HUES64 (cell line): ENCODE measurements at regions not wholly inside any gene's neighbourhood (a gene's known extent, or its start where the extent isn't known, plus 50 kb on each side); places are given as distances from the start of the nearest gene placed in this dataset.
"Not testable (repeated sequence)": the region's sequence is repeated elsewhere in the genome, so short reads cannot be mapped to it uniquely, and the experiment has no call there.

Source experiments
- H3K27ac ChIP-seq: 2 replicates; pipeline ENCODE4 v1.7.0; 2013; ENCODE audit warnings: low read depth, low read length, inconsistent platforms
- H3K27me3 ChIP-seq: 2 replicates; pipeline ENCODE4 v1.6.1; 2013; ENCODE audit warnings: mild to moderate bottlenecking, low read length; ENCODE audit not compliant: insufficient read depth
- H3K36me3 ChIP-seq: 2 replicates; pipeline ENCODE4 v1.6.1; 2013; ENCODE audit warnings: mild to moderate bottlenecking, low read length; ENCODE audit not compliant: insufficient read depth
- H3K4me1 ChIP-seq: 2 replicates; pipeline ENCODE4 v1.6.1; 2013; ENCODE audit warnings: mild to moderate bottlenecking, low read length, moderate library complexity; ENCODE audit not compliant: insufficient read depth
- H3K4me3 ChIP-seq: 2 replicates; pipeline ENCODE4 v1.5.1; 2013; ENCODE audit warnings: mild to moderate bottlenecking, low read length, moderate library complexity
- H3K9ac ChIP-seq: 2 replicates; pipeline ENCODE4 v1.6.1; 2013; ENCODE audit warnings: mild to moderate bottlenecking, low read depth, low read length
- H3K9me3 ChIP-seq: 2 replicates; pipeline ENCODE4 v1.6.1; 2013; ENCODE audit warnings: low read depth, low read length; ENCODE audit not compliant: insufficient read depth
- WGBS: fragments of 150-250, 120-280 bp; methylation state at CpG from one replicate; pipeline ENCODE4 v1.1.7; 2013; ENCODE audit warnings: missing lambda C conversion rate; 5-methylcytosine and 5-hydroxymethylcytosine counted together

DNA sequence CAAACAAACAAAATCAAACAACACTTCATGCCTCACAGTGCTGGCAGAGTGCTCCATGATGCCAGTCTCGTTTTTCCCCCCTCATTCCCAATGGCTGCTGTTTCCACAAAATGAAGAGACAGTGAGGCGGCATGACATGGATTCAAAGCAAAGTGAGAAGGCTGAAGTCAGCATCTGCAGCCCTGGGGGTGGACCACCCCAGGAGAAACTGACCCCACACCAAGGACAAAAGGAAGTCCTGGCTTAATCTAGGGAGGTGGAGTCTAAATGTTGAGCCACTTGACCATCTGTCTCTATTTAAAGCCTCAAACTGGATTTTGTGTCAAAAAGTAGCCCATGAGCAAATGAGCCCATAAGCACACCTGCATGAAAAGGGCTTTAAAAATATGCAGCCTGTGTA is 151.2 kb upstream of the RORA start:
- Histone ChIP-seq H3K27ac (no peak overlapping the region), H3K27me3 (no peaks in the 10 kb centered on the region), H3K4me1 (peaks cover 6% of the 10 kb centered on the region; the same call in 1 of the 2 replicates), H3K4me3 (no peak overlapping the region), H3K36me3 (no peaks in the 10 kb centered on the region), H3K9me3 (0 out of 2 replicates have a peak, but pooled peaks cover 3% of the 10 kb centered on the region), H3K9ac (no peak overlapping the region)
- 89% methylated on average over 2 of the region's 2 CpGs for WGBS

DNA sequence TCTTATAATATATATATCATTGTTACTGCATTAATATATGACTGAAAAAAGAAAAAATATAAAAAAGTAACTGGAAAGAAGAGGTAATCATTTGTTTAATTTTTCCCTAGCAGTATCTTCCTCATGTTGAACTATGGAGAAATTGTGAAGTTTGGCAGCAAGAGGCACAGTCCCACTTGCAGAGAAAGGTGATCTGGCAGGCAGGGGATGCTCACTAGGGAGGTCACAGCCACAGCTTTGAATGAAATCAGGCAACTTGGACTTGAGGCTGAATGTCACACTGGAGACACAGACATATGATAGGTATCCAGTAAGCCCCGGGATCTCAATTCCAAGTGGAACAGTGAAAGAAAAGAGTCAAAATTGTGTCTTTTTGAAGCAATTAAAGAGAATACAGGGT is 149.9 kb upstream of the RORA start:
- no peak overlapping the region for H3K4me3 ChIP-seq
- no peak overlapping the region for H3K9ac ChIP-seq
- WGBS = 94% methylated on average over 1 of the region's 1 CpG
- no peak overlapping the region for H3K27ac ChIP-seq
- no peaks in the 10 kb centered on the region for H3K36me3 ChIP-seq
- no peaks in the 10 kb centered on the region for H3K27me3 ChIP-seq
- H3K4me1 ChIP-seq = peaks cover 6% of the 10 kb centered on the region; the same call in 1 of the 2 replicates
- H3K9me3 ChIP-seq = no peaks in the 10 kb centered on the region

GRCh38 chr15:61376961-61377360 is 147.9 kb upstream of the RORA start:
- Histone ChIP-seq H3K9ac (no peak overlapping the region), H3K27ac (no peak overlapping the region), H3K4me3 (no peak overlapping the region), H3K9me3 (no peaks in the 10 kb centered on the region), H3K4me1 (peaks cover 6% of the 10 kb centered on the region; the same call in 1 of the 2 replicates), H3K27me3 (no peaks in the 10 kb centered on the region), H3K36me3 (no peaks in the 10 kb centered on the region)
- WGBS = 96% methylated on average over 2 of the region's 2 CpGs

GRCh38 chr15:61376516-61376915 is 147.4 kb upstream of the RORA start:
- Histone ChIP-seq H3K27me3 (no peaks in the 10 kb centered on the region), H3K9ac (no peak overlapping the region), H3K9me3 (no peaks in the 10 kb centered on the region), H3K4me3 (no peak overlapping the region), H3K36me3 (no peaks in the 10 kb centered on the region), H3K27ac (no peak overlapping the region), H3K4me1 (peaks cover 6% of the 10 kb centered on the region; the same call in 1 of the 2 replicates)
- WGBS = 94% methylated on average over 3 of the region's 3 CpGs

GRCh38 chr15:61374848-61375247 is 145.7 kb upstream of the RORA start:
- Histone ChIP-seq H3K36me3 (no peaks in the 10 kb centered on the region), H3K27ac (no peak overlapping the region), H3K4me3 (no peak overlapping the region), H3K9me3 (no peaks in the 10 kb centered on the region), H3K27me3 (no peaks in the 10 kb centered on the region), H3K4me1 (peaks cover 6% of the 10 kb centered on the region; the same call in 1 of the 2 replicates), H3K9ac (no peak overlapping the region)
- 96% methylated on average over 1 of the region's 2 CpGs for WGBS

- Histone ChIP-seq H3K27me3 (no peaks in the 10 kb centered on the region), H3K9ac (no peak overlapping the region), H3K9me3 (peaks cover under 1% of the 10 kb centered on the region; the same call in 1 of the 2 replicates), H3K4me1 (peaks cover 4% of the 10 kb centered on the region), H3K4me3 (no peak overlapping the region), H3K27ac (no peak overlapping the region), H3K36me3 (no peaks in the 10 kb centered on the region)
- WGBS = 97% methylated on average over 2 of the region's 2 CpGs
Measured at GRCh38 chr15:61367953-61368352, 138.9 kb upstream of the RORA start.

DNA sequence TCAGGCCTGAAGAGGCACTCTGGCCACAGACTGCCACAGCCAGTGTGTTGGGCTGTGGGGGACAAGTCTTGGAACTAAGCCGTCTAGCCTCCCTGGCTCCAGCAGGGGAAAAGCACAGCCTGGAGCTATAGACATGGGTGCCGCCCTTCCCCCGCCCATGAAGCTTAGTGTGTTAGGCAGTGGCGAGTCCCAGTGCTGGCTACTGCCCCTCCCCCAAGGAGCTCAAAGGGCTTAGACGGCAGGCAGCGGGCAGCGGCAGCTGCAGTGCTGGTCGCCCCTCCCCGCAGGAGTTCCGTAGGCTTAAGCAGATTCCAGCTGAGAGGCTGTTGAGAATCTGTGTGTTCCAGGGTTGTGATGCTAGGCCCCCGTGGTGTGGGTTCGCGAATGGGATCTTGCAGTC is 135.8 kb upstream of the RORA start:
- Histone ChIP-seq H3K4me3 (peak overlapping the region; percentile 49), H3K9me3 (peaks cover 3% of the 10 kb centered on the region; the same call in 1 of the 2 replicates), H3K4me1 (peaks cover 4% of the 10 kb centered on the region), H3K36me3 (no peaks in the 10 kb centered on the region), H3K9ac (peak overlapping the region; percentile 44), H3K27ac (no peak overlapping the region), H3K27me3 (no peaks in the 10 kb centered on the region)
- 23% methylated on average over 13 of the region's 13 CpGs for WGBS

- not testable (repeated sequence) for H3K9me3 ChIP-seq, H3K4me3 ChIP-seq, H3K4me1 ChIP-seq, H3K27ac ChIP-seq, H3K9ac ChIP-seq, H3K36me3 ChIP-seq, H3K27me3 ChIP-seq
Measured at GRCh38 chr15:61362912-61363311, 133.8 kb upstream of the RORA start.

DNA sequence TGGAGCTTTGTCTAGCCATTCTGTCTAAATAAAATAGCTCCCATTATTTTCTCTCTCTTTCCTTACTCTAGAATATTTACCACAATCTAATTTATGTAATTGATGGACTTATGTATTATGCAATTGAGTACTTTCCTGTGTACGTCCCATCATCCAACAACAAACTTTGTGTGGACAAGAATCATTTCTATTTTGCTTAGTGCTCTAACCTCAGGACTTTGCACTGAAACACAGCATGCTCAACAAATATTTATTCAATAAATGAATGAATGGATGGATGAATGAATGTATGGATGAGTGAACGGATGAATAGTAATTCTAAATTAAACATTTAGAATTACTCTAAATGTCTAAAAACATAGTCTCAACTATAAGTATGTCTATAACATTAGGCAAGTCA is 115.2 kb upstream of the RORA start:
- Histone ChIP-seq H3K27me3 (no peaks in the 10 kb centered on the region), H3K9ac (no peak overlapping the region), H3K4me3 (no peak overlapping the region), H3K4me1 (no peaks in the 10 kb centered on the region), H3K9me3 (no peaks in the 10 kb centered on the region), H3K27ac (no peak overlapping the region), H3K36me3 (no peaks in the 10 kb centered on the region)
- 100% methylated on average over 1 of the region's 2 CpGs for WGBS

GRCh38 chr15:61342390-61342789 is 113.3 kb upstream of the RORA start:
- Histone ChIP-seq H3K4me1 (no peaks in the 10 kb centered on the region), H3K9ac (no peak overlapping the region), H3K4me3 (no peak overlapping the region), H3K36me3 (no peaks in the 10 kb centered on the region), H3K9me3 (no peaks in the 10 kb centered on the region), H3K27ac (no peak overlapping the region), H3K27me3 (no peaks in the 10 kb centered on the region)
- 92% methylated on average over 2 of the region's 2 CpGs for WGBS

- H3K27ac ChIP-seq = no peak overlapping the region
- no peaks in the 10 kb centered on the region for H3K4me1 ChIP-seq
- H3K4me3 ChIP-seq = no peak overlapping the region
- H3K36me3 ChIP-seq = no peaks in the 10 kb centered on the region
- H3K9me3 ChIP-seq = peaks cover 4% of the 10 kb centered on the region; the same call in 1 of the 2 replicates
- H3K9ac ChIP-seq = no peak overlapping the region
- no peaks in the 10 kb centered on the region for H3K27me3 ChIP-seq
Measured at GRCh38 chr15:61339516-61339915, 110.4 kb upstream of the RORA start.

- H3K4me3 ChIP-seq = no peak overlapping the region
- no peak overlapping the region for H3K27ac ChIP-seq
- peaks cover 4% of the 10 kb centered on the region; the same call in 1 of the 2 replicates for H3K9me3 ChIP-seq
- H3K27me3 ChIP-seq = no peaks in the 10 kb centered on the region
- H3K9ac ChIP-seq = no peak overlapping the region
- H3K4me1 ChIP-seq = no peaks in the 10 kb centered on the region
- no peaks in the 10 kb centered on the region for H3K36me3 ChIP-seq
- 94% methylated on average over 8 of the region's 8 CpGs for WGBS
Measured at GRCh38 chr15:61337541-61337940, 108.4 kb upstream of the RORA start.
